RWPE2 (cell line): ENCODE measurements at regions not wholly inside any gene's neighbourhood (a gene's known extent, or its start where the extent isn't known, plus 50 kb on each side); places are given as distances from the start of the nearest gene placed in this dataset.
"Not testable (repeated sequence)": the region's sequence is repeated elsewhere in the genome, so short reads cannot be mapped to it uniquely, and the experiment has no call there.

ENCODE experiments used
- ATAC-seq: fragments of 200-7000 bp; cut with Tn5 transposase; 3 replicates; pipeline ENCODE4 v1.9.1; 2021; ENCODE audit warnings: low read depth
- DNase-seq: peaks from one replicate; pipeline ENCODE4 v3.0.0-alpha.2; 2020; ENCODE audit warnings: low spot score
- H3K27ac ChIP-seq: fragments of 450-650 bp; 2 replicates; pipeline ENCODE4 v1.5.1; 2017; ENCODE audit warnings: mild to moderate bottlenecking; ENCODE audit not compliant: poor library complexity, severe bottlenecking
- H3K27me3 ChIP-seq: fragments of 250-450 bp; sonication (Bioruptor Pico); 2 replicates; pipeline ENCODE4 v1.5.1; 2021; ENCODE audit warnings: mild to moderate bottlenecking, moderate library complexity; ENCODE audit not compliant: insufficient read depth, poor library complexity, severe bottlenecking
- H3K36me3 ChIP-seq: fragments of 250-450 bp; sonication (Bioruptor Pico); 2 replicates; pipeline ENCODE4 v1.5.1; 2020; ENCODE audit warnings: low read depth, mild to moderate bottlenecking, moderate library complexity
- H3K4me1 ChIP-seq: fragments of 250-450 bp; sonication (Bioruptor Pico); 2 replicates; pipeline ENCODE4 v1.5.1; 2021; ENCODE audit warnings: mild to moderate bottlenecking, moderate library complexity; ENCODE audit not compliant: insufficient read depth, poor library complexity, severe bottlenecking
- H3K4me3 ChIP-seq: fragments of 250-450 bp; sonication (Bioruptor Pico); 2 replicates; pipeline ENCODE4 v1.5.1; 2021; ENCODE audit warnings: mild to moderate bottlenecking, moderate library complexity; ENCODE audit not compliant: severe bottlenecking
- H3K9me3 ChIP-seq: fragments of 250-450 bp; sonication (Bioruptor Pico); 2 replicates; pipeline ENCODE4 v1.5.1; 2021; ENCODE audit warnings: mild to moderate bottlenecking, moderate library complexity; ENCODE audit not compliant: severe bottlenecking

- not testable (repeated sequence) for H3K4me3 ChIP-seq, H3K9me3 ChIP-seq, H3K27me3 ChIP-seq, H3K27ac ChIP-seq, DNase-seq, H3K4me1 ChIP-seq, H3K36me3 ChIP-seq
- peak; percentile 99 for ATAC-seq
Measured at GRCh38 chrY:24363603-24364002, 254.2 kb upstream of the BPY2B start.

GRCh38 chrY:24389250-24389649 is 228.6 kb upstream of the BPY2B start:
- H3K27ac ChIP-seq, DNase-seq, ATAC-seq, H3K36me3 ChIP-seq, H3K4me3 ChIP-seq, H3K27me3 ChIP-seq, H3K9me3 ChIP-seq, H3K4me1 ChIP-seq: not testable (repeated sequence)
